Activated CD4-positive, alpha-beta T cell treated with anti-CD3 and anti-CD28 coated beads, Interleukin-2, amount 50 U/mL, for 16 hours (primary cell): ENCODE measurements at regions not wholly inside any gene's neighbourhood (a gene's known extent, or its start where the extent isn't known, plus 50 kb on each side); places are given as distances from the start of the nearest gene placed in this dataset.
"Not testable (repeated sequence)": the region's sequence is repeated elsewhere in the genome, so short reads cannot be mapped to it uniquely, and the experiment has no call there.

Source experiments
- DNase-seq: peaks from one replicate; pipeline ENCODE4 v3.0.0-alpha.2; 2020

DNA sequence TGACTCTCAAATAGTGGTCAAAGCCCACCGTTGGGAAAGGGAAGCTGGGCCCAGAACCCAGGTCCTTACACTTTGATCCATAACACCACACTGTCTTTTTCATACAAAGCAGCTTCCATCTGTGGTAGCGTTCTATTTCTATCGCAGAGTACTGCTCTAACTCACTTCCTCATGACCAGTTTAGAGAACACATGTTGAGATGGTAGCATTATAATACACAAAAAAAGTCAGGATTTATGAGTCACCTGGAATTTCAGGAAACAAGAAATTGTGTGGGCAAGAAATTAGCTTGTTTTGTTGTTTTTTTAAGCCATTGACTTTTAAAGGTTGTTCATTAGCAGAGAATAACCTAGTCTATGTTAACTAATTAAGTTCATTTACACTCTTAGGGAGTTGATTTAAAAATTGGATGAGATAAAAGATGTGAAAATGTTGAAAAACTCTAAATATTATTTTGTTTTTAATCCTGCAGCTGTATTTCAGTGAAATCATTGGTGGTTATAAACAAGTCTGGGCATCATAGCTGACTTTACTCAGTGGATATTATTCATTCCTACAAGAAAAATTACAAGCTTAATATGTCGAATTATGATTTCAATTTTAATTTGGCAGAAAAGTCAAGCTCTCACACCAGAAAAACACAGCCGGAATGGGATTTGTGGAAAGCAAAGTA, 1011.1 kb upstream of the HS3ST1 start:
- DNase-seq, result no peak

GRCh38 chr4:12431259-12431658, 1002.6 kb upstream of the HS3ST1 start:
- DNase-seq, result not testable (repeated sequence)

- DNase-seq, result no peak
These were observed 992.7 kb upstream of the HS3ST1 start for GRCh38 chr4:12421364-12421763.

DNA sequence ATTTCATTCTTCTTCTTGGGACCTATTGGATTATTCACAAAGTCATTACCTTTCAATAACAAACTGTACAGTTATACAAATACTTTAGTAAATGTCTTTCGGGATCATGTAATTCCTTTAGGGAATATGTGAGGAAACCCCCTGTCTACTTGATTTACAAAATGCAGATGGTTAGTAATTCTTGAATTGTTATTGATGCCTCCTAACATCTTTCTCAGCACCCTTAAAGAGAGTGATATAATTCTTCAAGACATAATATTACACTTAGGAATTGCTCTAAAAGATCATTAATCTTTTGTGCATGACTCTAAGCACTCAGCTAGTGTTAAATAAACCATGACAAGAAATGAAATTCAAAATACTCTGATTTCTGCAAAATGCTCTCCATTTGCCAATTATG, 988.1 kb upstream of the HS3ST1 start:
- no peak for DNase-seq

- no peak for DNase-seq
These were observed 985.6 kb upstream of the HS3ST1 start for GRCh38 chr4:12414181-12414812.

- DNase-seq, result no peak
These were observed 982.4 kb upstream of the HS3ST1 start for GRCh38 chr4:12411072-12411471.

DNA sequence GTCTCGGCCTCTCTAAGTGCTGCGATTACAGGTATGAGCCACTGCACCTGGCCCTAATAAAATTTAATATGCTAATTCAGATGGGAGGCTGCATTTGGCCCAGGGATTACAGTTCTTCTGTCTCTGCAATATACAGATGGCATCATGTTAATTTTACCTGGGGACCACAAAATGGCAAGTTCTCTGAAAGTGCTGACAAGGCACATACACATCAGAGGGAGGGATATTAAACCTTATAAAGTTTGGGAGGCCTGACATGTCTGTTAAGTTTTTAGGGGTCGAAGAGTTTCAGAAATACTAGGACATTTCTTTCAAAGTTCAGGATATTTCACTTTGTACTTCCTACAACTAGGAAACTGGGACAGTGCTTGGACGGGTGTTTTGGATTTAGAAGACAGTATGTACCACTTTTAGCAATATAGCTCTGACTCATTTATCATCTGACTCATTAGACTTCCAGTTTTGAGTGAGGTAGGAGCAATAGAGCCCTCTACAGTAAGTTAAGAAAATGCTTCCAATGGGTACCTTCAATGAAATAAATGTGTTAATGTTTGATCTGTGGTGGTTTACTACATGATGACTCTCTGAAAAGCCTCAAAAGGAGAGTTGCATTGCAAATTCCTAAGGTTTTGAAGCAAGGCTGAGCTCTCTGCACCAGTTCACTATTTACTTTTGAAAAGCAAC, 981.0 kb upstream of the HS3ST1 start:
- DNase-seq, result peak; percentile 5

DNA sequence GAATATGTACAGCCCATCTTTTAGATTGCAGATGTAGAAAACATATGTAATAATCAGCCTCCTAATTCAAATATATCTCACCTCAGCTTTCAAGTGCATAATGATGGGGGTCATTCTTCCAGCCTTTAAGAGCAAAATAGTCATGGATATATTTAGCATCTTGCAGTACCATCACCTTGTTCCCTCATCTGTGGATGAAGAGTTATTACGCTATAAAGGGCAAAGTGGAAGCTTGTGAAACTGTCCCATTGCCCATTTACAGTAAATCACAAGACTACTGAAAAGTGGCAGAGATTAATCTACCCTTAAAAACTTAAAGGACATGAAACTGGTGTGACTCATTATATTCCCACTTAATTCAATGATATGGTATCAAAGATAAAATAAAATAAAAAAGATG, 979.7 kb upstream of the HS3ST1 start:
- no peak for DNase-seq

GRCh38 chr4:12403175-12403574, 974.5 kb upstream of the HS3ST1 start:
- no peak for DNase-seq

GRCh38 chr4:12399781-12400180, 971.1 kb upstream of the HS3ST1 start:
- no peak for DNase-seq

DNA sequence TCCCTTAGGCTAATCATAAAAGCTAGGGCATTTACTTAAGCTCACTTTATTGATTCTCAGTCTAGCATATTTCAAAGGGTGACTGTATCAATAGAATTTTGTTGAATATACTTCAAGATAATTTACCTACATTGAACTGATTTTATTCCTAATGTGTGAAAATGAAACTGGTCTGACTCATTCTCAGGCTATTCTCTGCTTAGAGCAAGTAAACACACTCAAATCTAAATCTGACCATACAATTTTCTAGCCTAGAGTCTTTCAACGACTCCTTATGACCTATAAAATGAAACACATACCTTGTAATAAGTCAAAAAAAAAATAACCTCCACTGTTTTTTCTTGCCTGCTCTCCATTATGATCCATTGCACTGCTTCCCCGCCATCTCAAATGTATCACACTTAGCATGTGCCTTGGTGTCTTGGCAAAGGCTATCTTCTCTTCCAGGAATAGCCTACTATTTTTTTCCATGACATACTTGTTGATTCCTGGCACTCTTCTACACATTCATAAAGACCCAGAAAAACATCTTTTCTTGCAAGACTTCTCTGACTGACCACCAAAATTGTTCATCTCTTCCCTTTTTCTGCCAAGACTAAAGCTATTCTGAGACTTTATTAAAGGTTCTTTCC, 965.1 kb upstream of the HS3ST1 start:
- DNase-seq, result no peak

- DNase-seq, result no peak
These were observed 960.9 kb upstream of the HS3ST1 start for GRCh38 chr4:12389604-12390003.

- DNase-seq, result no peak
These were observed 953.9 kb upstream of the HS3ST1 start for GRCh38 chr4:12382567-12382966.

DNA sequence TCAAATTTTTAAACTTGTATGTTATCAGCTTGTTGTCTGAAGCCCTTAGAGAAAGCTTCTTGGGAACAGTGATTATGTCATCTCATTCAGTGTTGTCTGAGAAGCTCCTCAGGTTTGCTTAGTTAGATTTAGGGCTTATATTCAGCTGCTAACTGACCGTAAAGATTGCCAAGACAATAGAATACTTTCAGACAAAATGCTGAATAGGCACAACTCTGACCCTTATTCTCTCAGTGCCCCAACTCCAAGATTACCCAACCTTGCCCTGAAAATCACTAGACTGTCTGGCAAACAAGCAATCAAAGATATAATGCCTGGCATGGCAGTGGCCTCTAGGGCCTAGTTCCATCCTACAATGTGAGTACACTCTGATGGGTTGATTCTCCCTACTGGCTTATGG, 950.5 kb upstream of the HS3ST1 start:
- DNase-seq, result no peak

DNA sequence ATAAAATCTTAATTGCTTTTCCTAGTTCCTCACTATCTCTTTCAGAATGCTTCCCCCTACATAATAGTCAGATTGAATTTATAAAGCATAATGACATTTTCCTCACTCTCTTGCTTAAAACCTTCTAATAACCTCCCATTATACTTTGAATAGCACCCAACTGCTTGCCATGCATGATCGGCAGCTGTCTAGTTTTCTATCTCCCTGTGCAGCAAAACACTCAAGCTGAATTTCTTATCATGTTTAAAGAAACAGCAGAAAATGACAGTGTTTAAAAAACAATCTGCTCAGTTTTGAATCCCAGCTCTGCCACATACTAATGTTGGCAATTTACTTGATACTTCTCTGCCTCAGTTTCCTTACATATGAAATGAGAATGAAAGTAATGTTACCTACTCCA, 947.1 kb upstream of the HS3ST1 start:
- DNase-seq, result no peak

DNA sequence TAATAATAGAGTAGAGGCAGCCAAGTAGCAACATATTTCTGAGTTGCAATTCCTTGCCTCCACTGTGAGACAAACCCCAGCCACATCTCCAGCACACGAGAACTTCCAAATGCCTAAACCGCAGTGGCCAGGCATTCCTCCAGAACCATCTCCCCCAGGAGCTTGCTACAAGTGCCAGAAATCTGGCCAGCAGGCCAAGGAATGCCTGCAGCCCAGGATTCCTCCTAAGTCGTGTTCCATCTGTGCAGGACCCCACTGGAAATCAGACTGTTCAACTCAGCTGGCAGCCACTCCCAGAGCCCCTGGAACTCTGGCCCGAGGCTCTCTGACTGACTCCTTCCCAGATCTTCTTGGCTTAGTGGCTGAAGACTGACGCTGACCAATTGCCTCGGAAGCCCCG, 937.2 kb upstream of the HS3ST1 start:
- not testable (repeated sequence) for DNase-seq

DNA sequence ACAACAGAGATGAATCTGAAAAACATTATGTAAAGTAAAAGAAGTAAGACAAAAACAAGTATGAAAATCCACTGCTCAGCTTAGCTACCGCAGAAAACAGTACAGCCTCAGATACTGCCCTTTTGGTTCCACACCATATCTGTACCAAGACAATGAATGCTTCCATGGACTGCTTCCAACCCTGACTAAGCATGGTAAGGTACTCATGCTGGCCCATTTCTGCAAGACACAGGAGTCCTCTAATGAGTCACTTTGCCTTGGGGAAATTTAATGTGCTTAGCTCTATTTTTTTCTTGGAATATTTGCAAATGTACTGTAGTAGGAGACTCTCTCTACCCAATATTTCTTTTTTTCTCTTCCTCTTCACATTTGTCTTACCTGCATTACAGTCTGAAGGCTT, 931.7 kb upstream of the HS3ST1 start:
- DNase-seq, result no peak

GRCh38 chr4:12359420-12359819, 930.7 kb upstream of the HS3ST1 start:
- DNase-seq, result no peak

DNA sequence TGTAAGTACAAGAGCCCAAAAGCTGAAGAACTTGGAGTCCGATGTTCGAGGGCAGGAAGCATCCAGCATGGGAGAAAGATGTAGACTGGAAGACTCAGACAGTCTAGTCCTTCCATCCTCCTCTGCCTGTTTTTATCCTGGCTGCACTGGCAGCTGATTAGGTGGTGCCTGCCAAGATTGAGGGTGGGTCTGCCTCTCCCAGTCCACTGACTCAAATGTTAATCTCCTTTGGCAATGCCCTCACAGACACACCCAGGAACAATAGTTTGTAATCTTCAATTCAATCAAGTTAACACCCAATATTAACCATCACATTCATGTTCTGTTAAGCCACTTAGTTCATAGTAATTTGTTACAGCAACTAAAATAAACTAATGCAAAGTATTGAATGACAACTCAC, 904.4 kb upstream of the HS3ST1 start:
- DNase-seq, result not testable (repeated sequence)

DNA sequence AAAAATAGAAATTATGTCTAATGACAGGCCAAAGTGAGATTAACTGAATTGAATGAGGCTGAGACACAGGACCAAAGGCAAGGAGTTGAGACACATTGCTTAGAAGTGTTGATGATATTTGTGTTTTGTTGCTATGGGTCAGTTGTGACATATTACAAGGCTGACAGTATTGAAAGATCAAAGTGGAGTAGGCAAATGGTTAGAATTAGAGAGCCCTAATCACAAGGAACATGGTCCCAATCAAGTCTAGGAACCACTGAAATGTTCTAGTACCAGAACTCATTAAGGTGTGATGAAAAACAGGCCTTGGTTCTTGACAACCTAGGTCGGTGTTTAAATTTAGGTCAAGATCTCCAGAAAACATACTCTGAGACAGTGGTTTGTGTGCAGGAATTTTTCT, 896.3 kb upstream of the HS3ST1 start:
- no peak for DNase-seq

GRCh38 chr4:12319765-12320164, 891.1 kb upstream of the HS3ST1 start:
- no peak for DNase-seq

- DNase-seq, result no peak
These were observed 876.2 kb upstream of the HS3ST1 start for GRCh38 chr4:12304905-12305304.

DNA sequence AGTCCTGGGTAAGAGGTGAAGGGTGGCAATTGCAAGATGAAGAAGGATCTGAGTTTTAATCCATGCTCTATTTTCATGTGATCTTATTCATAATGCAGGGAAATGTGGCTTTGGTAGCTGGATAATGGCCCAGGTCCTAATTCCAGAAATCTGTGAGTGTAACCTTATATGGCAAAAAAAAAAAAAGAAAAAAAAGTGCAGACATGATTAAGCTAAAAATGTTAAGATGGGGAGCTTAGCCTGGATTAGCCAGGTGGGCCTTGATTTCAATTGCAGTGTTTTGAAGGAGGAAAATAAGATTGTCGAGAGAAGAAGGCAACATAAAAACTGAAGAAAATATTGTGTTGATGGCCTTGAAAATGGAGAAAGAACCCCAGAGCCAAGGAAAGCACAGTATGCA, 867.7 kb upstream of the HS3ST1 start:
- DNase-seq, result no peak
